HG03460 (cell line): ENCODE measurements at regions not wholly inside any gene's neighbourhood (a gene's known extent, or its start where the extent isn't known, plus 50 kb on each side); places are given as distances from the start of the nearest gene placed in this dataset.
"Not testable (repeated sequence)": the region's sequence is repeated elsewhere in the genome, so short reads cannot be mapped to it uniquely, and the experiment has no call there.

ENCODE experiments used
- ATAC-seq: cut with Tn5 transposase; IDR thresholded peaks from one replicate; pipeline ENCODE4 v1.9.1; 2021; ENCODE audit not compliant: unreplicated experiment

DNA sequence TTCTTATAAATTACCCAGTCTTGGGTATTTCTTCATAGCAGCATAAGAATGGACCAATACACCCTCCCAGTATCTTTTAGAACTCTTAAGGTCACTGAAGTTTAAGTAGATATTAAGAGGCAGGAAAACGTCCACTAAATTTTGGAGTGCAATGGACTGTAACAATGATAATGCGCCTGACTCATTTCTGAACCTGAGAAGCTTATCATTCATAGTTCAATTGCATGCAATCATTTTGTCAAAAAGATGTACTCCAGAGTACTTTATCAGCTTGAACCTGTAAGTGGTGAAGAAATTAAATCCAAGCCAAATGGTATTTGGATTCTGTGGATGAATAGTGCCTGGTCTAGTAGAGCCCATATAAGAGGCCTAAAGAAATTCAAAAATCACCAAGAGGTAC, 196.5 kb upstream of the CDH9 start:
- ATAC-seq: no peak

DNA sequence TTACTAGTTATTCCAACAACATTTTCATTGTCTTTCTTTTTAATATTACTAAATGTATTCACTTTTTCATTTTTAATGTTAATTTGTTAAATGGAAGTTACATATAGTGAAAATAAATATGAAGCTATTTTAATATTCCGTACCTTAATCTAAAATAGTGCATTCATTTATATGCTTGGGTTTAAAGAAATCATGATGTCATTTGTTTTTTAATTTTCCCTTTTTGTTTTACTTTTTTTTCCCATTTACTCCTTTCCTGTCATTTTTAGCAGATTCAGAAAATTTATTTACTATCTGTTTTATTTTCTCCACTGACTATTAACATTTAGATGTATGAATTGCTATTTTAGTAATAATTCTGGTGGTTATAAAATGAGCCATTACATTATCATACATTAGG, 183.0 kb upstream of the CDH9 start:
- ATAC-seq: no peak

DNA sequence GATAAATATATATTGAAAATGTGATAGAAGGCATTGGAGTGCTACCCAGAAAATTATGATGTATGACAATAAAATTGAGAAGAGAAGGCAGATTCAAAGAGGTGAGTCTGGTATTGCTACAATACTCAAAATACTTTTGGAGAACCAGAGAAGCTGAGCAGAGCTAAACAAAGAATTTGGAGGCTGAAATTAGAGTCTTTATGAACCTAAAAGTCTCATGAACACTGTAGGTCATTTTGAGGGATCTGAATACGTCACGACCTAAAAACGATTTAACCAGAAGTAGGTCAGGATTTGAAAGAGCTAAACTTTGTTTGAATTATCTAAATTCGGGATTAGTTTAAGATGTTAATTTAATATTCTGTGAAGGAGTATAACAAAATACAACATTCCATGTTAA, 182.4 kb upstream of the CDH9 start:
- ATAC-seq: no peak

DNA sequence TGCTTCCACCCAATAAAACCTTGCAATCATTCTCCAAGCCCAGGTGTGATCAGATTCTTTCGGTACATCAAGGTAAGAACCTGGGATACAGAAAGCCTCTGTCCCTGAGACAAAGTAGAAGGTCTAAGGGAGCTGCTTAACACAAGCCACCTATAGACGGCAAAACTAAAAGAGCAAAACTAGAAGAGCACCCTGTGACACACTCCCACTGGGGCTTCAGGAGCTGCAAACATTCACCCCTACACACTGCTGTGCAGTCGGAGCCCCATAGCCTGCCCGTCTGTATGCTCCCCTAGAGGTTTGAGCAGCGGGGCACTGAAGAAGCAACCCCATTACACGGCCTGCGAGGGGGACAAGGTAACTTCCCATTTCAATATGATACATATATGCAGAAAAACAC, 179.6 kb upstream of the CDH9 start:
- no peak for ATAC-seq

DNA sequence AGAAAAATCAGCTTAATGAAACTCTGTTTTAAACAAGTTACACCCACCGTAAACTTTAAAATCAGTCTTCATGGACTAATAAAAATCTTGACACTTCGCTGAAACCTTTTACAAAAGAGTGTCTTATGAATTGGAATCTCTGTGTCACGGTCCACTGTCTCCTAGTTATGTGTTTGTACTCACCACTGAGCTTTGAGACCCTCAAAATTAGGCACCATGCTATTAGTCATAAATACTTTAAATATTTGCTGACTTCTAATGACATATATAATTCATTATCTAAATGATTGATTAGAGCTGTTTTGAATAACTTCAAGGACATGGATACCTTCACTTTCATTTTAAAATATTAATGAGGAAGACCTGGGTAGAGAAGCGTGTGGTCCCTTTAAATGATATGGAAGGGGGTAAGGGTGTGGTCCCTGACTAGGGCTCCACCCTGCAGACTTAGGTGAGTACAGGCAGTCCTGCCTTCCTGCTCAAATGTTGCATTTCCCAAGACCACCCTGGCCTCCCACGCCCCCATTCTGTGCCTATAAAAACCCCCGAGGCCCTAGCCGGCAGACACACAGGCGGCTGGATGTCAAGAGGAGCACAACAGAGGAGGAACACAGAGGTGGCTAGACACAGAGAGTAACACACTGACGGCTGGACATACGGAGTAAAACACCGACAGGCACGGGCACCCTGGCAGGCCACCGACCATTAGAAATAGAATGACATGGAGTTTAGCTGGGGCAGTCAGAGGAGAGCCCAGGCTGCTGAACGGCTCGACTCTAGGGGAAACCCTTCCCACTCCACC, 179.0 kb upstream of the CDH9 start:
- no peak for ATAC-seq

DNA sequence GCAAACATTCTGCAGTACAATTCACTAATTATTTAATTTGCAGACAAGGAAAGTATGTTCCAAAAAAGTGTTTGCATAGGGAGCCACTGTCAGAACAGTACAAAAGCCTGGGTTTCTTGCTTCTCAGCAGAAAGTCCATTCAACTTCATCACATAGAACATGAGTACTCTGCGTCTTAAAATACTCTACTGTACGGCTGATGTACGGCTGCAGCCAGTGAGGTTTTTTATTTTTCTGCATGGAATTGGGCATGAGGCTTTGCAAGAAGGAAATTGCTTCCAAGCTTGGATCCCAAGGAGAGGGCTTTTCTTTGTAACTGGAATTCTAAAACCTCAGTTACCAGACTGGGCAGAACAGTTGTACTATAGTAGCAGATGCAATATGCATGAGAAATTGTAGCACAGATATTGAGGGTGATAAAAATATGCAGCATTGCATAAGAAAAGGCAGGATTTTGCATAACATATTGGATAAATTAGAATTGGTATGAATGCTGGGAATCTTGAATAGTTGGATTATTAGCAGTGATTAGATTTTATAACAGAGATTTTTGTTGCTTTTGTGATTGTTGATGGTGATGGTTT, 178.1 kb upstream of the CDH9 start:
- ATAC-seq: no peak

DNA sequence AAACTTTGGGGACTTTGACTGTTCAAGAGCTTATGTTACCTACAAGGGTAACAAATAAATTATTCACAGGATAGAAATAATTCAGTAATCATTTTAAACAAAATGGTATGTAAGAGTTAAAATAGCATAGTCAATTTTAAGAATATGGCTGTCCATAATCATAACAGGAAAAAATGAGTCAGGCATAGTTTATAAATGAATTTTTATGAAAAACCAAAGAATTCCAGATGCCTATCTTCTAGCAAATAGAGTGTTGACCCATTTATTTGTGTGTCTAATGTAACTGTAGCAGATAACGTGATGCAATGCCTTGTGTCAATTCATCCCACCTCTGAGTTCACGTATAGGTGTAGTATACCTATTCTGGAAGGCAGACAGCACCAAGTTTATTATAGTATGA, 169.7 kb upstream of the CDH9 start:
- ATAC-seq: no peak

DNA sequence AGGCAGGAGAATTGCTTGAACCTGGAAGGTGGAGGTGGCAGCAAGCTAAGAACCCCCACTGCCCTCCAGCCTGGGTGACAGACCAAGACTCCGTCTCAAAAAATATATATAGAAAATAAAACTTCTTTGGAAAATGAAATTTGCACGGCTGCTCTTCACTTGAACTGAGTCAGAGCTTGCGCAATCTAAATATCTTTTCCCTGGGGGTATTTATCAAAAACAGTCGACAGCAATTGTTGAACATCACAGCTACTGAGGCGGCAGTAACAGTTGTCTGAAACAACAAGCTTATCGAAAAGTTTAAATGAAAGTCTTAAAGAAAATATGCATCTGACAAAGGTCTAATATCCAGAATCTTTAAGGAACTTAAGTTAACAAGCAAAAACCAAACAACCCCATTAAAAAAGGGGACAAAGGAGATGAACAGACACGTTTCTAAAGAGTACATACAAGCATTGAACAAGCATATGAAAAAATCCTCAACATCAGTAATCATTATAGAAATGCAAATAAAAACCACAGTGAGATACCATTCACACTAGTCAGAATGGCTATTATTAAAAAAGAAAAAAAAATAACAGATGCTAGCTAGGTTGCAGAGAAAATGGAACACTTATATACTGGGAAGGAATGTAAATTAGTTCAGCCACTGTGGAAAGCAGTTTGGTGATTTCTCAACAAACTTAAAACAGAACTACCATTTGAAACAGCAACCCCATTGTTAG, 153.6 kb upstream of the CDH9 start:
- no peak for ATAC-seq

DNA sequence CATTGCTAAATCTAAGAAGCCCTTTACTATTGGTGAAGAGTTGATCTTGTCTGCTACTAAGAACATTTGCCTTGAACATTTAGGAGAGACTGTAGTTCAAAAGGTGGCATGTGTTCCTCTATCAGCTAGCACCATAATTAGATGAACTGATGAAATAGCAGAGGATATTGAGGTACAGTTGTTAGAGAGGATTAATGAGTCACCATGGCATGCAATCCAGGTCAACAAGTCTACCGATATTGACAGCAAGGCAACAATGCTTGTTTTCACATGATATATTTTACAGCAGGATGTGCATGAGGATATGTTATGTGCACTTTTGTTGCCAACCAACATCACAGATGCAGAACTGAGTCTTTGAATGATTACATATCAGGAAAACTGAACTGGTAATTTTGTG, 134.3 kb upstream of the CDH9 start:
- ATAC-seq: no peak

DNA sequence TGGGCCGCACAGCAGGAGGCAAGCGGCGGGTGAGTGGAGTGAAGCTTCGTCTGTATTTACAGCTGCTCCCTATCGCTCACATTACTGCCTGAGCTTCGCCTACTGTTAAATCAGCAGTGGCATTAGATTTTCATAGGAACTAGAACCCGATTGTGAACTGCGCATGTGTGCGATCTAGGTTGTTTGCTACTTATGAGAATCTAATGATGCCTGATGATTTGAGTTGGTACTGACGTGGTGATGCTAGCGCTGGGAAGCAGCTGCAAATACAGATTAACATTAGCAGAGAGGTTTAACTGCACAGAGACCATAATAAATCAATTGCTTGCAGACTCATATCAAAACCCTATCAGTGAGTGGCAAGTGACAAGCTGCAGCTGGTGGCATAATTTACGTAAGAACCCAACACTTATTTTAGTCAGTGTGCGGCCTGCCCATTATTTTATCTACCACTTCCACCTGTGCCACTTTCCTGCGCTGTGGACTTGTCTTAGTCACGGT, 133.4 kb upstream of the CDH9 start:
- no peak for ATAC-seq

DNA sequence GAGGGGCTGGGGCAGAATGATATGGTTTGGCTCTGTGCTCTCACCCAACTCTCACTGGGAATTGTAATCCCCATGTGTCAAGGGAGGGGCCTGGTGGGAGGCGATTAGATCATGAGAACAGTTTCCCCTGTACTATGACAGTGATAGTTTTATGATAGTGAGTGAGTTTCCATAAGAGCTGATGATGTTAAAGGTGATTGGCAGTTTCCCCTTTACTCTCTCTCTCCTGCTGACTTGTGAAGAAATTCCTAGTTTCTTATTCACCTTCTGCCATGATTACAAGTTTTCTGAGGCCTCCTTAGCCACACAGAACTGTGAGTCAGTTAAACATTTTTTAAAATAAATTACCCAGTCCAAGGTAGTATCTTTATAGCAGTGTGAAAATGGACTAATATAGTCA, 120.4 kb upstream of the CDH9 start:
- ATAC-seq: no peak

DNA sequence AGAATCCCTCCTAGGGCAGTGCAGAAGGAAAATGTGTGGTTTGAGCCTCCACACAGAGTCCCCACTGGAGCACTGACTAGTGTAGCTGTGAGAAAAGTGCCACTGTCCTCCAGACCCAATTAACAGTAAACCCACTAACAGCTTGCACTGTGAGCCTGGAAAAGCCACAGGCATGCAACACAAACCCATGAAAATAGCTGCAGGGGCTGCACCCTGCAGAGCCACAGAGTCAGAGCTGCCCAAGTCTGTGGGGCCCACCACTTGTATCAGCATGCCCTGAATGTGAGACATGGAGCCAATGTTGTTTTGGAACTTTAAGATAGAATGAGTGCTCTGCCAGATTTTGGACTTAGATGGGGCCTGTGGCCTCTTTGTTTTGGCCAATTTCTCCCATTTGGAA, 119.8 kb upstream of the CDH9 start:
- ATAC-seq: no peak

DNA sequence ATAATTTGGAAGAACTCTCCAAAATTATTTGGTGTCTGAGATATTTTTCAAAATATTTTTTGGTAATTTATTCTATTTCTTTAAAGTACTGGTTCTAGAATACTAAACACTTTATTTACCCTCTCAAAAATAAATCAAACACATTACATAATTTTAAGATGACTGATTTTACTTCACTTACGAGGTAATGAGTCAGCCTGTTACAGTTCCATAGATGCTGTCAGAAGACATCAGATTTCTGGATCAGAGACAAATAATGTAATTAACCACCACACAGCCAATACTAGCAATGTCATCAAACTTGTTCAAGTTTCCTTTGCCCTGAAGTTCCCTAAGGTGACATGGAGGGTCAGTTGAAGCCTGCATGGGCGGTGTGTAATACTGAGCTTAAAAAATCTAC, 106.1 kb upstream of the CDH9 start:
- ATAC-seq: no peak

DNA sequence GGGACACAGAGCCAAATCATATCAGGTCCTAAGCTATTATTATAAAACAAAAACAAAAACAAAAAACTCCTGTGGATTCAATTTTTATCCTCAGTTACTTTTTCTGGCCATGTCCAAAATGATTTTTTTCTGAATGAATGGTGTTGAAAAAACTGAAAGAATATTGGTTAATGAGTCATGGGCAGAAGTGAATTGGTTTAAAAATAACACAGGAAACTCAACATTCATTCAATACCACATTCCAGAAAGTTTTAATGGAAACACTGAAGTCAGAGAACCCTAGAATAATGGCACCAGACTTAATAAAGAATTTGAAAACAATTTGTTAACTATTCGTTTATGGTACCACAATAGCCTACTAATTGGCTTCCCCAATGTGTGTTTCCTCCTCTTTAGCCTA, 102.4 kb upstream of the CDH9 start:
- ATAC-seq: no peak

DNA sequence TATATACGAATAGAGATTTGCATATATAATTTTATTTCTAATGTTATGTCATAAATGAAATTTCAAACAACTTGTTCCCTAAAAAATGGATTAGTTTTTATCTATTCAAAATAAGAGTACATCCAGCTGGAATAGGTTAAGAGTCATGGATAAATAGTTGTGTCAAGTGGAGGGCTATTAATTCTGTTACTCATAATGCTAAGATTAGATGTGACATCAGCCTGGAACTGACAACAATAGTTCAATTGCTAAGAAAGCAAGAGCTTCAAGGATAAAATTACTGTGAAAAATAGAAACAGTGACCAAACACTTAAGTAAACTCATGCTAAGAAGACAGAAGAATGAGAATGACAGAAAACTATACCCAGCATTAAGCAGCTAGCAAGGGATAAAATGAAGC, 92.2 kb upstream of the CDH9 start:
- no peak for ATAC-seq

DNA sequence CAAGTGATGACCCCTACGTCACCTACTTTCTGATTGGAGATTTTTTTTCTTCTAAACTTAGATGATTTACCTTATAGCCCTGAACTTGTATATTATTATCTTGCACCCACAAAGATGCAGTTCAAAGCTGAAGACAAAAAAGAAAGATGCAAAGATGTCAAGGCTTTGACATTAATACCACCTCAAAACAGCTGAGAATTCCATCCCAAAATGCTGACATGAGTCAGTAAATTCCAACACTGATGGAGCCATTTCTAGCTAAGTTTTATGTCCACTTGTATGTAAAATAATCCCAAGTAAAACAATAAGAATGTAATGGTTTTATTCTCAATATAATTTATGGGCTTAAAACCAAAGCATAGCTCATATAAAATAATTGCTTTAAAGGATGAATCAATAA, 91.5 kb upstream of the CDH9 start:
- no peak for ATAC-seq

DNA sequence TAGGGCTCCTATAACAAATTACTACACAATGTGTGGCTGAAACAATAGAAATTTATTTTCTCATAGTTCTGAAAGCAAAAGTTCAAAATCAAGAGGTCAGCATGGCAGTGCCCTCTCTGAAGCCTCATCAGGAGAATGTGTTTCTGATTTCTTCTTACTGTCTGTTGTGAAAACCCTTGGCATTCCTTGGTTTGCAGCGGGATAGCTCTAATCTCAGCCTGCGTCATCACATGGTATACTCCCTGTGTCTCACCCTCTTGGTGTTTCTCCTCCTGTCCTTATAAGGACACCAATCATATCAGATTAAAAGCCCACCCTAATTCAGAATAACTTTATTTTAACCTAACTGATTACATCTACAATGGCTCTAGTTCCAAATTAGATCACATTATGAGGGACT, 87.5 kb upstream of the CDH9 start:
- ATAC-seq: no peak

DNA sequence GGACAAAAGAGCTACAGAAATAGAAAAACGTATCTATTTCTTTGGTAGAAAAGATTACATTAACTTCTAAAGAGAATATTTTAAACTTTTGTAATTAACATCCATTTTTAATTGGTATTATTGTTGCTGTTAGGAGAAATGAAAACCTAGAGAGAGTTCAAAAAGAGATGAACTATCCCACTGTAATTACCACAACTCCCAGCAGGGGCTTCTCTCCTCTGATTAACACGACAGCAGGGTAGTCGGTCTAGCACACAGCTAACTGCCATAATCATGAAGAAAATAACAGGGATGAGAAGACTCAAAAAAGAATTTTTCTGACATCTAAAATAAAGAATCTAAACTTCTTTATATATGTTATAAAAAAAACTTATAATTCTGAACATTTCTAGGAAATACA, 86.2 kb upstream of the CDH9 start:
- ATAC-seq: no peak

DNA sequence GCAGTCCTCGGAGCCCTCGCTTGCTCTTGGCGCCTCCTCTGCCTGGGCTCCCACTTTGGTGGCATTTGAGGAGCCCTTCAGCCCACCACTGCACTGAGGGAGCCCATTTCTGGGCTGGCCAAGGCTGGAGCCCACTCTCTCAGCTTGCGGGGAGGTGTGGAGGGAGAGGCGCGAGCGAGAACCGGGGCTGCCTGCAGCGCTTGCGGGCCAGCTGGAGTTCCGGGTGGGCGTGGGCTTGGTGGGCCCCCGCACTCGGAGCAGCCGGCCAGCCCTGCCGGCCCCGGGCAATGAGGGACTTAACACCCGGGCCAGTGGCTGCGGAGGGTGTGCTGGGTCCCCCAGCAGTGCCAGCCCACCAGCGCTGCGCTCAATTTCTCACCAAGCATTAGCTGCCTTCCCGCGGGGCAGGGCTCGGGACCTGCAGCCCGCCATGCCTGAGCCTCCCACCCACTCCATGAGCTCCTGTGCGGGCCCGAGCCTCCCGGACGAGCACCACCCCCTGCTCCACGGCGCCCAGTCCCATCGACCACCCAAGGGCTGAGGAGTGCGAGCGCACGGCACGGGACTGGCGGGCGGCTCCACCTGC, 81.4 kb upstream of the CDH9 start:
- ATAC-seq: not testable (repeated sequence)

DNA sequence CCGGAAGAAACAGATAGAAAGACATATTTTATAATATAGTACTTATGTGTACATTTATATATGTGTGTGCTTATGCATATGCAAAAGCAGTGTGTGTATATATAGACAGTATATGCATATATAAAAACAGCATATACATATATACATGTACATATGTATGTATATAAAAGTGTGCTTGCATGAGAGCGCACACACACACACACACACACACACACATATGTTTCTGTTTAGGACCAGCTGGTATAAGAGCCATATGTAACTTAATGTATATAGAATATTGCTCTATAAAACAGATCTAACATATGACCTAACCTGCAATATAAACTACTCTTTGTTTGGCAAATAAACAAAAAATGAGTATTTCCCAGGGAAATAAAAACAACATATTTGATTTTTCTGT, 65.1 kb upstream of the CDH9 start:
- ATAC-seq: no peak

DNA sequence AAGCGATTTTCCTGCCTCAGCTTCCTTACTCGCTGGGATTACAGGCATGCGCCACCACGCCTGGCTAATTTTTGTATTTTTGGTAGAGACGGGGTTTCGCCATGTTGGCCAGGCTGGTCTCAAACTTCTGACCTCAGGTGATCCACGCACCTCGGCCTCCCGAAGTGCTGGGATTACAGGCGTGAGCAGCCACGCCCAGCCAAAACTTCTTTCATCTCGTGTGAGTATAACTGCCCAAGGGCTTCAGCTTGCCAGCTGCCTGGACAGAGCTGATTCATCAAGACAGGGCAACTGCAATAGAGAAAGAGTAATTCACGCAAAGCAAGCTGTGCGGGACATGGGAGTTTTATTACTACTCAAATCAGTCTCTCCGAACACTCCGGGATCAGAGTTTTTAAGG, 57.4 kb upstream of the CDH9 start:
- ATAC-seq: not testable (repeated sequence)

DNA sequence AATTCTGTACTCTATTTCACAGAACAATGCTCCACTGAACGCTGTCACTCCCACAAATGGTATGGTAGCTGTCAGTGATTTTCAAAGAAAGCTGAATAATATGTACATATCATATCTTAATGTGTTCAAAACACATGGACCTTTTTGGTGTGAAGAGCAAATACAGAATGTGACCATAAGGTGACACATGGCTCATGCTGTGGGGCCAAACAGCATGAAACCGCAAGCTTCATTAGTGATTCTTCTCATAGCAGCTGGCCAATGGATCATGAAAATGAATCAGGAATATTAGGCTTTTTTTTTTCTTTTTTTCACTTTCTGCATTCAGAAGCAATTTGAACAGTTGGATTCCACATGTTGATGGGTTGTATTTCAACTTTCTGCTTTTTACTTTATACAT, 54.9 kb upstream of the CDH9 start:
- ATAC-seq: no peak
